Smooth muscle cell (in vitro differentiated cells): ENCODE measurements at regions not wholly inside any gene's neighbourhood (a gene's known extent, or its start where the extent isn't known, plus 50 kb on each side); places are given as distances from the start of the nearest gene placed in this dataset.

ENCODE experiments used
- DNase-seq: peaks from one replicate; lab custom pipeline; 2025; ENCODE audit not compliant: unreplicated experiment; lab: John Stamatoyannopoulos, UW
- H2AFZ ChIP-seq: fragments of 200-600 bp; sonication (generic); 2 replicates; pipeline ENCODE4 v1.6.0; 2016; ENCODE audit warnings: antibody characterized with exemption, low read depth, mild to moderate bottlenecking
- H3F3A ChIP-seq: fragments of 200-600 bp; sonication (generic); 2 replicates; pipeline ENCODE4 v1.6.0; 2017; ENCODE audit warnings: antibody characterized with exemption, low read depth
- H3K27ac ChIP-seq: fragments of 200-600 bp; sonication (generic); 2 replicates; pipeline ENCODE4 v1.5.1; 2016; ENCODE audit warnings: low read depth, mild to moderate bottlenecking
- H3K27me3 ChIP-seq: fragments of 200-600 bp; sonication (generic); 2 replicates; pipeline ENCODE4 v1.6.1; 2016; ENCODE audit warnings: low read depth, mild to moderate bottlenecking
- H3K36me3 ChIP-seq: fragments of 200-600 bp; sonication (generic); 2 replicates; pipeline ENCODE4 v1.5.1; 2016; ENCODE audit warnings: low read depth
- H3K4me1 ChIP-seq: fragments of 200-600 bp; sonication (generic); 2 replicates; pipeline ENCODE4 v1.5.1; 2016; ENCODE audit warnings: low read depth
- H3K4me2 ChIP-seq: fragments of 200-600 bp; sonication (generic); 2 replicates; pipeline ENCODE4 v1.6.0; 2016; ENCODE audit warnings: mild to moderate bottlenecking
- H3K4me3 ChIP-seq: fragments of 200-600 bp; sonication (generic); 2 replicates; pipeline ENCODE4 v1.5.1; 2016; ENCODE audit warnings: mild to moderate bottlenecking
- H3K79me2 ChIP-seq: fragments of 200-600 bp; sonication (generic); 2 replicates; pipeline ENCODE4 v1.6.0; 2016; ENCODE audit warnings: low read depth, mild to moderate bottlenecking
- H3K9ac ChIP-seq: fragments of 200-600 bp; sonication (generic); 2 replicates; pipeline ENCODE4 v1.6.0; 2016; ENCODE audit warnings: low read depth
- H3K9me3 ChIP-seq: fragments of 200-600 bp; sonication (generic); replicated peaks from 2 replicates; pipeline ENCODE4 v1.5.1; 2016; ENCODE audit warnings: low read depth
- H4K20me1 ChIP-seq: fragments of 200-600 bp; sonication (generic); 2 replicates; pipeline ENCODE4 v1.6.0; 2016; ENCODE audit warnings: low read depth
- WGBS: methylation state at CpG from one replicate; pipeline ENCODE4 v1.1.7; 2016; ENCODE audit warnings: low lambda C conversion rate; 5-methylcytosine and 5-hydroxymethylcytosine counted together
- TF ChIP-seq, protein P1 (sequence below): fragments of 200-600 bp; sonication (generic); IDR thresholded peaks from 2 replicates; pipeline ENCODE4 v1.5.1; 2017; ENCODE audit warnings: borderline replicate concordance, mild to moderate bottlenecking, antibody characterized with exemption; ENCODE audit not compliant: insufficient read depth, poor library complexity, severe bottlenecking

DNA sequence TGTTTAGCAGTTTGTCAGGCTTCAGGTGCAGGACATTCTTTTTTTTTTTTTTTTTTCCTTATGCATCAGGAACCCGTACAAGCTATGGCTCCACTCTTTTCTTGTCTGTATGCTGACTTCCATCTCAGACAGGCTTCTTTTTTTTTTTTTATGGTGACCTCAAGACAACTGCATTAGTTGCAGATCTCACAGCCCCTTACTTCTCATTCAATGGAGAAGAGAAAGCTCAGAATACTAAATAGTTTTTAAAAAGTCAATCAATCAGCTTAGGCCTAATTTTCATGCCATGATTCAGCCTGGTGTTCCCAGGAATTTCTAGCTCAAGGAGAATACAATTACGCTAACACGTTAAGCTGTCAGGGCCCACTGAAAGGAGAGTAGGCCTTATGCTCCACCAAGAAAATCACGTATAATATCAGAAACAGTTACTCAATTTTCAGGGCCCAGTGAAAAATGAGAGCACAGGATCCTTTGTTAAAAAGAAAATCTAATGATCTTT, 1596.0 kb upstream of the MIR17HG start:
- TF ChIP-seq, protein P1, sequence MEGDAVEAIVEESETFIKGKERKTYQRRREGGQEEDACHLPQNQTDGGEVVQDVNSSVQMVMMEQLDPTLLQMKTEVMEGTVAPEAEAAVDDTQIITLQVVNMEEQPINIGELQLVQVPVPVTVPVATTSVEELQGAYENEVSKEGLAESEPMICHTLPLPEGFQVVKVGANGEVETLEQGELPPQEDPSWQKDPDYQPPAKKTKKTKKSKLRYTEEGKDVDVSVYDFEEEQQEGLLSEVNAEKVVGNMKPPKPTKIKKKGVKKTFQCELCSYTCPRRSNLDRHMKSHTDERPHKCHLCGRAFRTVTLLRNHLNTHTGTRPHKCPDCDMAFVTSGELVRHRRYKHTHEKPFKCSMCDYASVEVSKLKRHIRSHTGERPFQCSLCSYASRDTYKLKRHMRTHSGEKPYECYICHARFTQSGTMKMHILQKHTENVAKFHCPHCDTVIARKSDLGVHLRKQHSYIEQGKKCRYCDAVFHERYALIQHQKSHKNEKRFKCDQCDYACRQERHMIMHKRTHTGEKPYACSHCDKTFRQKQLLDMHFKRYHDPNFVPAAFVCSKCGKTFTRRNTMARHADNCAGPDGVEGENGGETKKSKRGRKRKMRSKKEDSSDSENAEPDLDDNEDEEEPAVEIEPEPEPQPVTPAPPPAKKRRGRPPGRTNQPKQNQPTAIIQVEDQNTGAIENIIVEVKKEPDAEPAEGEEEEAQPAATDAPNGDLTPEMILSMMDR, result no peak
- Histone ChIP-seq H3K27me3 (no peaks in the 10 kb centered on the region), H3K79me2 (no peaks in the 10 kb centered on the region), H3F3A (no peaks in the 10 kb centered on the region), H3K36me3 (no peaks in the 10 kb centered on the region), H3K27ac (no peak overlapping the region), H3K9me3 (no peaks in the 10 kb centered on the region), H4K20me1 (no peaks in the 10 kb centered on the region), H3K9ac (no peak overlapping the region), H3K4me1 (peaks cover 5% of the 10 kb centered on the region), H3K4me2 (no peak overlapping the region), H2AFZ (no peak overlapping the region), H3K4me3 (no peak overlapping the region)
- WGBS, result 92% methylated on average over 4 of the region's 4 CpGs
- DNase-seq, result no peak

DNA sequence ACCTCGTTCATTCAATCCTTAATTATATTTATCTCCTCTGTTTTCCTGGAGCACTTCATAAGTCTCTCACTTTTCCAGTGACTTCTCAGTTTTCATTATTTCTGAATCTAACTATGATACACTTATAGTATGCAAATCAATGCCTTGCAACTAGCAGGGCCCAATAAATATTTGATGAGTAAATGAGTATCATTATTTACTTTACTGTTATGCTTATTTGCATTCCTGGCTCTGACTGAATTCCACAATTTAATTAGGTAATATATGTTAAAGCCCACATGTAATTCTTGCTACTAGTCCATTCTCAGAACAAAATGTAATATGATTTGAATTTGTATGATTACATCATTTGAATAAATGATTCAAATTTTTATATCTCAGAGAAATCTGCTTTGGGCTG, 1595.1 kb upstream of the MIR17HG start:
- Histone ChIP-seq H3K9ac (no peak overlapping the region), H3K4me2 (no peak overlapping the region), H3K79me2 (no peaks in the 10 kb centered on the region), H3F3A (no peaks in the 10 kb centered on the region), H3K9me3 (no peaks in the 10 kb centered on the region), H2AFZ (no peak overlapping the region), H3K4me1 (no peaks in the 10 kb centered on the region), H4K20me1 (no peaks in the 10 kb centered on the region), H3K4me3 (no peak overlapping the region), H3K27me3 (no peaks in the 10 kb centered on the region), H3K36me3 (no peaks in the 10 kb centered on the region), H3K27ac (no peak overlapping the region)
- no peak for DNase-seq
- 95% methylated on average over 1 of the region's 1 CpG for WGBS
- TF ChIP-seq, protein P1, result no peak

DNA sequence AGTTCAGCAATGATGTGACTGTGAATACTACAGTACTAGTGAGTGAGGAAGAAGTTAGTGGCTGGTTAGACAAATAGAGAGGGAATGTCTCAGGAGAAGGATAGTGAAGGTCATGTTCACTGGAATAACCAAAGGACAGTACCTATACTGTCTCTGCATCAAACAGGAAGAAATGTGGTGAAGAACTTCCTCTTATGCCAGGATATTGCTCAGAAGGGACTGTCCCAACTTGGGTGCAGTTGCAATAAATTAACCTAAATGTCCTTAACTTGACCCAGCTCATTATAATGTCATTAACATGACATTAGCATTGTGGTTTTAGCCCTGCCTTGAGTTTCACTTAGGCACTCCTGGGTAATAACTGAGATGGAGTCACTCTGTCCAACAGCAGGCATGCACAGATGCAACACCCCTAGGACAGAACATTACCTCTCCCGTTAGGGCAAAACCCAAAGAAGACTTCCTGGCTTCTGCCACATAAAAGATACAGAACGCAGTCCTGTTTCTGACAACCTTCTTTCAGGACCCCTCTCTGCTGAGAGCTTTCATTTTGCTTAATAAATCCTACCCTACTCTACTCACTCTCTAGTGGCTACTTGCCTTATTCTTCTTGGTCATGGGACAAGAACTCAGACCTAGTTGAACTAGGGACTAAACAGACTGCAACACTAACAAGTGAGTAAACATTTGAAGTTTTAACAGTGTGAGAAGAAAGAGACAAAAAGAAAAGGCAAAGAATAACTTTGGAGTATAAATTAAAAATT, 1591.6 kb upstream of the MIR17HG start:
- Histone ChIP-seq H3K79me2 (no peaks in the 10 kb centered on the region), H3K9ac (no peak overlapping the region), H3K4me1 (no peaks in the 10 kb centered on the region), H3K27me3 (no peaks in the 10 kb centered on the region), H3K36me3 (no peaks in the 10 kb centered on the region), H3K27ac (no peak overlapping the region), H3K4me2 (no peak overlapping the region), H2AFZ (no peak overlapping the region), H3F3A (no peaks in the 10 kb centered on the region), H4K20me1 (no peaks in the 10 kb centered on the region), H3K9me3 (no peaks in the 10 kb centered on the region), H3K4me3 (no peak overlapping the region)
- TF ChIP-seq, protein P1, result no peak
- WGBS, result 88% methylated on average over 2 of the region's 2 CpGs
- no peak for DNase-seq

DNA sequence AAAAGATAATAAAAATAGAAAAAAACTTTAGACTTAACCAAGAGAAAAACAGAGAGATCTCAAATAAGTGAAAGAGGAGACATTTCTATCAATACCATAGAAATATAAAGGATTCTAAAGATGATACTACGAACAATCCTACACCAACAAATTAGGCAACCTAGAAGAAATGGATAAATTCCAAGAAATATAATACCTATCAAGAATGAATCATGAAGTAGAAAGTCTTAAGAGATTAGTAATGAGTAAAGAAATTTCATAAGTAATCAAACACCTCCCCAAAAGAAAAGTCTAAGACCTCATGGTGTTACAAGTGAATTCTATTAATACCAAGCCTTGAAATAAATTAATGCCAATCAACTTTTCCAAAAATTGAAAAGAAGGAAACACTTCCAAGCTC, 1584.5 kb upstream of the MIR17HG start:
- Histone ChIP-seq H3K9me3 (no peaks in the 10 kb centered on the region), H3K4me3 (no peak overlapping the region), H3K36me3 (no peaks in the 10 kb centered on the region), H3F3A (no peaks in the 10 kb centered on the region), H3K27ac (no peak overlapping the region), H3K27me3 (no peaks in the 10 kb centered on the region), H3K4me2 (no peak overlapping the region), H4K20me1 (no peaks in the 10 kb centered on the region), H3K9ac (no peak overlapping the region), H3K79me2 (no peaks in the 10 kb centered on the region), H2AFZ (no peak overlapping the region), H3K4me1 (no peaks in the 10 kb centered on the region)
- WGBS, result 92% methylated on average over 1 of the region's 1 CpG
- no peak for DNase-seq
- TF ChIP-seq, protein P1, result no peak
